Chondrocyte (in vitro differentiated cells): ENCODE measurements at regions not wholly inside any gene's neighbourhood (a gene's known extent, or its start where the extent isn't known, plus 50 kb on each side); places are given as distances from the start of the nearest gene placed in this dataset.
A peak's percentile ranks its signal among the peaks of the same experiment; 100 is the strongest.

Experiments used
- DNase-seq: peaks from one replicate; pipeline ENCODE4 v3.0.0; 2021; ENCODE audit warnings: mixed read lengths, low spot score
- H3K27ac Mint-ChIP-seq: one replicate; pipeline ENCODE4 v1.8.0; 2021; ENCODE audit warnings: mild to moderate bottlenecking, moderate library complexity, mixed read lengths; ENCODE audit not compliant: unreplicated experiment
- H3K27me3 Mint-ChIP-seq: 2 replicates; pipeline ENCODE4 v1.8.0; 2021; ENCODE audit warnings: low read depth, mixed read lengths
- H3K36me3 Mint-ChIP-seq: 2 replicates; pipeline ENCODE4 v1.8.0; 2021; ENCODE audit warnings: low read depth, mixed read lengths
- H3K4me1 Mint-ChIP-seq: 2 replicates; pipeline ENCODE4 v1.8.0; 2021; ENCODE audit warnings: low read depth, mild to moderate bottlenecking, mixed read lengths
- H3K4me3 Mint-ChIP-seq: one replicate; pipeline ENCODE4 v1.8.0; 2021; ENCODE audit warnings: mild to moderate bottlenecking, moderate library complexity, mixed read lengths; ENCODE audit not compliant: unreplicated experiment
- H3K9me3 Mint-ChIP-seq: 2 replicates; pipeline ENCODE4 v1.8.0; 2021; ENCODE audit warnings: low read depth, mixed read lengths
- TF ChIP-seq, protein P1 (sequence below): fragments of 200-600 bp; sonication (generic); IDR thresholded peaks from 2 replicates; pipeline ENCODE4 v1.5.0; 2021; ENCODE audit warnings: antibody characterized with exemption, mild to moderate bottlenecking, moderate library complexity

DNA sequence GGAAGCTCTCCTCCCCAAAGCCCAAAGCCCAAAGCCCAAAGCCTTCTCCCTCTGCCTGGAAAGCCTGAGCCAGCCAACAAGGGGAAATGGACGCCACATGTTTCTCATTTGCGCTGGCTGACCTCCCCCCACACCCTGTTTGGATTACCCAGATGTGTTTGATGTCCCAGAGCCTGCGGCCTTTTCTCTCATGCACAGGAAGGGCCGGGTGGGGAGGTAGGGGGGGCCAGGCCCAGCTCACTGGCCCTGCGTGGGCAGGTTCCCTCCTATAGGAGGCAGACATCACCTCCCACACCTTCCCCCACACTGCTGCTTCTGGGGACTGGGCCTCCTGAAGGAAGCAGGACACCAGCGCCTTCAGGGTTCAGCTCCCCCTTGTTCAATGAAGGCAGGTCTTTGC is 116.3 kb downstream of the NAV1 start:
- Mint-ChIP-seq H3K27me3 (no peaks in the 10 kb centered on the region), H3K9me3 (no peaks in the 10 kb centered on the region), H3K27ac (peak overlapping the region; percentile 41), H3K4me3 (peak overlapping the region; percentile 19), H3K36me3 (peaks cover 6% of the 10 kb centered on the region), H3K4me1 (peaks cover 73% of the 10 kb centered on the region)
- TF ChIP-seq, protein P1, sequence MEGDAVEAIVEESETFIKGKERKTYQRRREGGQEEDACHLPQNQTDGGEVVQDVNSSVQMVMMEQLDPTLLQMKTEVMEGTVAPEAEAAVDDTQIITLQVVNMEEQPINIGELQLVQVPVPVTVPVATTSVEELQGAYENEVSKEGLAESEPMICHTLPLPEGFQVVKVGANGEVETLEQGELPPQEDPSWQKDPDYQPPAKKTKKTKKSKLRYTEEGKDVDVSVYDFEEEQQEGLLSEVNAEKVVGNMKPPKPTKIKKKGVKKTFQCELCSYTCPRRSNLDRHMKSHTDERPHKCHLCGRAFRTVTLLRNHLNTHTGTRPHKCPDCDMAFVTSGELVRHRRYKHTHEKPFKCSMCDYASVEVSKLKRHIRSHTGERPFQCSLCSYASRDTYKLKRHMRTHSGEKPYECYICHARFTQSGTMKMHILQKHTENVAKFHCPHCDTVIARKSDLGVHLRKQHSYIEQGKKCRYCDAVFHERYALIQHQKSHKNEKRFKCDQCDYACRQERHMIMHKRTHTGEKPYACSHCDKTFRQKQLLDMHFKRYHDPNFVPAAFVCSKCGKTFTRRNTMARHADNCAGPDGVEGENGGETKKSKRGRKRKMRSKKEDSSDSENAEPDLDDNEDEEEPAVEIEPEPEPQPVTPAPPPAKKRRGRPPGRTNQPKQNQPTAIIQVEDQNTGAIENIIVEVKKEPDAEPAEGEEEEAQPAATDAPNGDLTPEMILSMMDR = peak; percentile 65
- DNase-seq = no peak

DNA sequence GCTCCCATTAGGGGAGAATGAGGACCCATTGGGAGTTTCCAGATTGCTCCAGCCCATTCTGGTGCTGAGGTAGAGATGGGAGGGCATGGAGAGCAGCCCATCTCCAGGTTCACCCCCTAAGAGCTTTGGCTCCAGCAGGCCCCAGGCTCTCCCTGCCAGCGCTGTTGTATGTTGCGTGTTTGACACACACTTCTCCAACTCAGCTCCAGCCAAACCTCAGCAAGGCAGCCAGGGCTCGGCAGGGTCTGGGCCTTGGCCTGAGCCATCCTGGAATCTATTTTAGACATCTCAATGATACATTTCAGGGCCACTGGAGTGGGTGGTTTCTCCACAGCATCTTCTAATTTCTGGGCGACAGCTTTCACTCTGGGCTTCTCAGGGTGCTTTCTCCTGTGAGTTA is 117.0 kb downstream of the NAV1 start:
- Mint-ChIP-seq H3K27ac (no peak overlapping the region), H3K9me3 (no peaks in the 10 kb centered on the region), H3K27me3 (no peaks in the 10 kb centered on the region), H3K36me3 (peaks cover 6% of the 10 kb centered on the region), H3K4me3 (no peak overlapping the region), H3K4me1 (peaks cover 67% of the 10 kb centered on the region)
- TF ChIP-seq, protein P1 = no peak
- DNase-seq = no peak

DNA sequence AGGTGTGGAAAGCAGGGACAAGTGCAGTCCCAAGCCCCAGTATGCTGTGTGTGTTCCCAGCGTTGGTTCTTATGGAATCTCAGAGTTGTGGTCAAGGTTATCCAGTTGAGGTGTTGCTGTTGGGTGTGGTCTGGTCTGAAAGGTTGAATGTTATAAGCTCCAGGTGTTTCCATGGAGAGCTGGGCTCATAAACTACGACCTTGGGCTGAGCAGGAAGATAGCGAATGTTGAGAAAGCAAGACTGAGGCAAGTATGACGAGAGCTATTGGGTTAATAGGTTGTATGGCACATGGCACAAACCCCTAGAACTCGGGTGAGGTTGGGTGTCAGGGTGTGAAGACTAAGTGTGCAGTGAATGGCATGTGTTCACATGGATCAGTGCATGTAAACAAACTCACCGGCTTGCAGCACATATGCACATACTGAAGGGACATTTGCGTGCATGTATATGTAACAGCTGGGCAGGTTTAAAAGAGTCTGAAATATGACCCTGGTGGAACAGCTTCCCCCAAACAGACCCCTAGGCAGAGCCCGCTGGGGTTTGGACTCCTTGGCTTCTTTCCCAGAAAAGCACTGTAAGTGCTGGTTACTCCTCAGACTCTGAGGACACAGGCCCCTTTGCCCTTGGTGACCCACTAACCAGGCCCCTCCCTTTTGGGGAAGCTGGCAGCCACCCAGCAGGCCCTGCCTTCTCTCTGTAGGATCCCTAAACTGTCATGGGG is 117.5 kb downstream of the NAV1 start:
- H3K36me3 Mint-ChIP-seq = peaks cover 6% of the 10 kb centered on the region
- H3K27ac Mint-ChIP-seq = peak overlapping the region; percentile 33
- TF ChIP-seq, protein P1 = no peak
- H3K27me3 Mint-ChIP-seq = no peaks in the 10 kb centered on the region
- DNase-seq = no peak
- H3K9me3 Mint-ChIP-seq = no peaks in the 10 kb centered on the region
- no peak overlapping the region for H3K4me3 Mint-ChIP-seq
- H3K4me1 Mint-ChIP-seq = peaks cover 67% of the 10 kb centered on the region

DNA sequence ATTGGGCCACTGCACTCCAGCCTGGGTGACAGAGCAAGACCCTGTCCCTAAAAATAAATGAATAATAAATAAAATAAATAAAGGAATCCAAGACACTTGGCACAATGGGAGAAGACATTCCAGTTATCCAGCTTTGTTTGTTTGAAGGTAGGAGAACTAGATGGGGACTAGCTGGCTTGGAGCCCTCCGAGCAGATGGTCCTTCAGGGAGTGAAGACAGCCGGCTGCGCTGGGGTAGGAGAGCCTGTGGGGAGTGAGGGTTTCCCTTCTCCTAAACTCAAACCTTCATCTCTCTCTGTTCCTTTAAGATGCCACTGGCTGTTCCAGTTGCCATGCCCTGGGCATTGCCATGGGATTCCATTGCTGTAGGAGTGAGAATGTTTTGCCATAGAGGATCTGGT is 120.6 kb downstream of the NAV1 start:
- no peak for DNase-seq
- Mint-ChIP-seq H3K9me3 (no peaks in the 10 kb centered on the region), H3K4me3 (no peak overlapping the region), H3K27me3 (no peaks in the 10 kb centered on the region), H3K36me3 (peaks cover 9% of the 10 kb centered on the region), H3K27ac (no peak overlapping the region), H3K4me1 (peaks cover 64% of the 10 kb centered on the region)
- TF ChIP-seq, protein P1 = no peak

DNA sequence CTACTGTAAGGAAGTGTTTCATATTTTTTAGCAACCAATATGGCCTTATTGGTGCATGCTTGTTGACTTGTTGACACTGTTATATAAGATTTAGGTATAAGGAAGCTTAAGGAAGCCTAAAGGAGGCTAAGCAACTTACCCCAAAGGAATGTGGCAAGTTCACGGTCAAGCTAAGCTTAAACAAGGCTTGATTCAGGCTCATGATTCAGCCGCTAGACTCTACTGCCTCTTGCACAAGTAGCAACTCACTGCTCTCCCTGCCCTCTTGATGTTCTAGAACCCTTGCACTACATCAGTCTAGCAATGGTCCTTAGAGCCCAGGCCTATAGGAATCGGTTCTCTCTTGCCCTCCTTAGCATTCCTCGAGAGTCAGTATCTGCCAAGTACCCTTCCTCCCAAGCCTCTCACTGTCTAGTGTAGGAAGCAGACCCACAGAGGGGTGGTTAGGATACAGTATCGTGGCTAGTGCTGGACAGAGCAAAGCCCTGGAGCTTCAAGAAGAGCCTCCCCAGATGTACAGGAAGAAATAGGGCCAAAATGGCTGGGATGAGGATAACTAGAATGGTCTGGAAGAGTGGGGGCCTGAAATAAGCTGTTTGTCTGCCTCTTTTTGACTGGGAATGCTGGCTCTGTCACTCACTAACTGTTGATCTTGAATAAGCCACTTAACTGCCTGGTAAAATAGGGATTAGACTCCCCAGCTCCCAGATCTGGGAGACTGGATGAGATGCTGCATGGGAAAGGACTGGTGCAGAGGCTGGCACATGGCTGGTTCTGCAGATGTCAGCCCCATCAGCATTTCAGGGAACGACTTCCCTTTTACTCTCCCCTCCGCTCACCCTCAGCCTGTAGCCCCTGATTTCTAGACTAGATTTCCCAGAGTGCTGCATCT is 122.2 kb downstream of the NAV1 start:
- Mint-ChIP-seq H3K4me1 (peaks cover 64% of the 10 kb centered on the region), H3K4me3 (no peak overlapping the region), H3K9me3 (no peaks in the 10 kb centered on the region), H3K36me3 (peaks cover 18% of the 10 kb centered on the region), H3K27me3 (no peaks in the 10 kb centered on the region), H3K27ac (no peak overlapping the region)
- TF ChIP-seq, protein P1 = no peak
- no peak for DNase-seq
